Amygdala (tissue), 56 donors: ENCODE measurements at regions not wholly inside any gene's neighbourhood (a gene's known extent, or its start where the extent isn't known, plus 50 kb on each side); places are given as distances from the start of the nearest gene placed in this dataset.
"Not testable (repeated sequence)": the region's sequence is repeated elsewhere in the genome, so short reads cannot be mapped to it uniquely, and the experiment has no call there.

Experiments used
- DNase-seq, 56 donors: peaks; one replicate each; lab custom pipeline; 2025; lab: John Stamatoyannopoulos, UW

DNA sequence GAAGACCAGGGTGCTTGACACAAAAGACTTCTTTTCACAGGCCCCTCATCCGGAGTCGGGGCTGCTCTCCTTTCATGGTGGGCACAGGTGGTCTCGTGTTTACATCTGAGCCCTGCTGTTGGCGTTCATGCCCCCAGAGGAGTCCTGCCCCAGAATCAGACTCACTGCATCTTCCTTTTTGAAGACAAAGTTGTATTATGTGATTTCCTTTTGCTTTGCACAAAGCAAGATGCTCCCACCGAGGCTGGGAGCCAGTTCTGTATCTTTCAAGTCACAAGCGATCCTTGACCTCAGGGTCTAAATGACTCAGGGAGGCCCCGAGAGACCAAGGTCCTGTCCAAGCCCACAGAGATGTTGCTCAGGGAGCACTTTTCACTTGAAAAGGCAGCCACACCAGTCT lies 330.5 kb downstream of the THBS2 start:
- DNase-seq = no peak

DNA sequence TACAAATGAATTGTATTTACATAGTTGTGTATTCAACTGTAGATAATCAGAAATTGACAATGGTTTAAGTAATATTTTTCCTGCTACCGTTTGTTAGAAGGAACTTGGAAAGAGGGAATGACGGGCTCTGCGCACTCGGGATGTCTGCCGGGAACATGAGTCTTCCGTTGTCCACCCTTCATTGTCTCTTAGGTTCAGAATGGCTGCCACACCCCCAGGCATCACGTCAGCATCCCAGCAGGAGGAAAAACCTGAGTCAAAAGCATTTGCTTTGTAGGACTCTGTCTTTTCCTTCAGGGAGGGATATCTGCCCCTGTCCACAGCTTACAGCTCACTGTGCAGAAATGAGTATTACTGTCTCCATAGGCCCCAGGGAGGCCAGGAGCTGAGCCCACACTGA lies 331.2 kb downstream of the THBS2 start:
- no peak for DNase-seq

DNA sequence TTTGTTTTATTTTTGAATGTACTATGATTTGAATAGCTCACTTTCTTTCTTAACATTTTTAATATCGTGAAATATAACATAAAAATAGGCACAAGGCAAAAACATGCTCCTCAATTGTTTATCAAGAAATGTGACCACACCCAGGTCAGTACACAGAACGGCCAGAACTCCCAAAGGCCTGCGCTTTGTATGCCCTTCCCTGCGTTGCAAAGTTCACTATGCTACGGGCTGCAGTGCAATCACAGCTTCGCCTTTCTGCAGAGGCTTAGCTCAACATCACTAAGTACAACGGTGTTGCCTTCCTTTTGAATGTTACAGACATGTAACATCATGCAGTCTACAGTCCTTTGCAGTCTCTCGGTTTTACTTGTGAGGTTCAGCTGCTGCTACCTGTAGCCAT lies 333.4 kb downstream of the THBS2 start:
- DNase-seq = no peak

DNA sequence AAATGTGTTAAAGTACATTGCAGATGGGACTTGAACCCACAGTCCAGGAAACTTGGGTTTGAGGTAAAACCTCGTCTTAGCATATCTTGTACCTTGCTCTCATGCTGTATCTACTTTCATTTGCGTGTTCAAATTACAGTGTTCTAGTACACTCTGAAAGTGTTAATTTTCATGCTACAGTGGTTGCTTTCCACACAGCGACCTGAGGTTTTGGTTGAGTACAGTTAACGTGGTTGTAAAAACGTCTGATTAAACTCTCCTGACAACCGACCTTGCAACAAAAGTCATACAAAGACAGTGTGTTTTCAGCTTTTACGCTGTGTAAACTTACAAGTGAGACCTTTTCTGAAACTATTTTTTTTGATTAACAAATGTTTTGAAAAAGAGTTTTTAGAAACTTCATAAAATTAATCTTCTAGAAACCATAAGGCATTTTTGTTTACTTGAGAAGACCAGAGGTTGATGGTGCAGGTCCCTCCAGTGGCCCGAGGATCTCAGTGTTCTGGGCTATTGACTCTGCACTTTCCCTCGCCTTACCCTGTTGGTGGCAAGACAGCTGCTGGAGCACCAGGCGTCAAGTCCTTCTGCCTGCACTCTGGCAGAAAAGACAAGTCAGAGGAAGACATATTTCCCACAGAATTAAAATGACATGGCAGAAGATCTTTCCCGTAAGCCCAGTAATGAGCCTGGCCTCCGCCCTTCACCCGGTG lies 334.0 kb downstream of the THBS2 start:
- no peak for DNase-seq

DNA sequence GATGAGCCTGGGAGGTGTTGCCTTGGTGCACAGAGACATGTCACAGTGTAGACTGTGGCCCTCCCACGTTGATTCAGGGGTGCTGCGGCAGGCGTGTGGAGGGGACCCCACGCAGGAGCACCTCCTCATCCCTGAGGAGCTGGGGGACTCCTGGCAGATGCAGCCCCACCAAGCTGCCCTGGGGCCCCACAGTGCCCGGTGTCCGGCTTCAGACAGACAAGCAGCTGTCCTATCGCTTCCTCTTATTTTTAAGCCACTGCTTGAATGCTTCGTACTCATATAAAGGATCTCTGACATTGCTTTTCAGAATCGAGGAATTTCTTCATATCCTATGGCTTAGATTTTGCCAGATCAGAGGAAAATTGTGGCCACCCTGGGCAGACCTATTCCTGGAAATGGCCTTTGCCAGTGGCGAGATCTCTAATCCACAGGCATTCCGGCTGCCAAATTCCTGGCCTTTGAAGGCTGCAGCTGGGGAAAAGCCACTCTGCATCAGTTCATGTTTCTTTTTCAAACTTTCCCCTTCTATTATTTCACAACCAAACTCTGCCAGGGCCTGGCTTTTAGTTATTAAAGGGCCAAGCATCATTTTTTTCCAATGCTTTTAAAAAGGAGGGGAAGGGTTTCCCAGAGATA lies 337.0 kb downstream of the THBS2 start:
- DNase-seq = peak in 1 of 56 donors; percentile 6

DNA sequence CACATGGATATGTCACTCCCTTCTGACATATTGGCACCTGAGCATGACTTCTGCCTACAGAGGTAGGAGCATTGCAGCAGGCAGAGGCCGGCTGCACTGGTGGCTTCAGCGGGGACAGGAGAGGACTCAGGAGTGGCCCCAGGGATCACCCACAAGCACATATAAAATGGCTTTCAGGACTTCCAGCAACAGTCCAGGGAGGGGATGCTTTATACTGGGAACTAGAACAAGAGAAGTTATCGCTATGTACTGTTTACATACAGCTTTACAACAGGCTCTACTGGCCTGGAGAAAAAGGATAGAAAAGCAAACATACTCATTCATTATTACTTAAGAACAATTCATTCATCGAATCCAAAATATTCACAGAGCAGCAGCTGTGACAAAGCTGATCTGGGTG lies 337.8 kb downstream of the THBS2 start:
- no peak for DNase-seq

DNA sequence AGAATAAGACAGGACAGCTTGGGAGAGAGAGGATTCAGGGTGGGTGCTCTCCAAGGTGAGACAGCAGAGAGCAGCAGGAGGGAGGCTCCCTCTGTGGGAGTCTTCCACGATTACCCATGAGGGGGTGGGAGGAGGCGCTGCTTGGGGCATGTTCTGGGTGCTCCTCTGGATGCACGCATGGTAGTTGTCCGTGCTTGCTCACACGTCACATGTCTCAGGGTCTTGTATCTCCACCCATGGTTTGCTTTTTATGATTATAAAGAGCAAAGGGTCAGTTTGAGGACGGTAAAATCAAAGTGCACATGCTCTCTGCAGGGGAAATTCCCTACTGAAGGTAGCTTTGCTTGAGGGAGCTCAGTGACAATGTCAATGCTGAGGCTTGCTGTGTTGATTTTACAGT lies 338.4 kb downstream of the THBS2 start:
- DNase-seq = no peak

DNA sequence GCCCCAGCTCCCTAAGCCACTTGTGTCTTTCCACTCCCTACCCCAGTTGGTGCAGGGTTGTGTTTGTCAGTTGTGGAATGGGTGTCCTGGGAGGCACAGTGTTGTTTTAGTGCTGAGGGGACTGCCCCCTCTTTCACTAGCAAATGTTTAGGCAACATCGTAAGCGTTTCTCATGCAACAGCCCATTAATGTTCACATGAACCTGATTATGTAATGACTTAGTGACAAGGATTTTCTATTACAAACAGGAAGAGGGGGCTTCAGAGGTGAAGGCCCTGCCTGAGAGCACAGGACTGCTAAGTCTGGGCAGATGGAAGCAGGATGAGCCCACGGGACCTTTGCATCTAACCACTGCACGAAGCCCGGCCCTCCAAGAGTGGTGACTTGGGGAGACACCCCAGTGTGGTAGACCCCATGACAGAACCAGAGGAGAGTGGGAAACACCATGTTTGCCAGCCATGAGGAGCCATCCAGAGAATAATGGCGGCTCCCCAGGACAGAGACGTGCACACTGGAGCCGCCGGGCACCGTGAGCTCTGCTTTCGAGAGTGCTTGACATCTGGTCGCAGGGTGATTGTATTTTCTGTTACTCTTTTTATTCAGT lies 339.7 kb downstream of the THBS2 start:
- no peak for DNase-seq

DNA sequence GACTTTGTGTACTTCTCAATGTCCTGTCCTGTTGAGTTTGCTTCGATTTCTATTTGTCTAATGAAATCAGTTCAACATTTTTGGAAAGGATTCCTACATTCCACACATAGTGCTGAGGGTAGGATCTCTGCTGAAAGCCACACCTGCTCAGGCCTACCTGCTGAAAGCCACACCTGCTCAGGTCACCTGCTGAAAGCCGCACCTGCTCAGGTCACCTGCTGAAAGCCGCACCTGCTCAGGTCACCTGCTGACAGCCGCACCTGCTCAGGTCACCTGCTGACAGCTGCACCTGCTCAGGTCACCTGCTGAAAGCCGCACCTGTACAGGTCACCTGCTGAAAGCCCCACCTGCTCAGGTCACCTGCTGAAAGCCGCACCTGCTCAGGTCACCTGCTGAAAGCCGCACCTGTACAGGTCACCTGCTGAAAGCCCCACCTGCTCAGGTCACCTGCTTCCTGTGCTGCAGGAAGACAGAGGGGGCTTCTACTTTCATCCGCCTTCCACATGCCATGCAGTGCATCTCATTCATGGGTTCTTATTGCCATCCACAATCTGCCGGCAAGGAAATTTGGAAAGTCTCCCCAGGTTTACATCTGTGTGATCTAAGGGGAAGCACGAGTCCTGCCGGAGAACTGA lies 340.3 kb downstream of the THBS2 start:
- DNase-seq = not testable (repeated sequence)

DNA sequence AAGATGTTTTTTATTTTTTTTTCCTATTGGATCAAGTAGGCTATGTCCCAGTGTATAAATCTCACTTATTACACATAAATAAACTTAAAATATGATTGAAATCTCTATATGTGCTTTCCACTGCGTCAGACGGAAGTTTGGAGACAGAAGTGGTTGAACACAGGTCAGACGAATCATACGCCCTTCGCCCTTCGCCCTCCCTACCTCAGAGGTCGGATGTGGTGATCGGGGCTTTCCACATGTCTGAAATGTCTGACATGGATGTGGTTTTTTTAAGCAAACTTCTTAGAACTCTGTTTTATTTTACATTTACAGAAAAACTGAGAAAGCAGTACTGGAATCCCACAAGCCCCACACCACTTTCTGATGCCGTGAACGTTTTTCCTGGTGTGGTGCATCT lies 344.4 kb downstream of the THBS2 start:
- DNase-seq = no peak

DNA sequence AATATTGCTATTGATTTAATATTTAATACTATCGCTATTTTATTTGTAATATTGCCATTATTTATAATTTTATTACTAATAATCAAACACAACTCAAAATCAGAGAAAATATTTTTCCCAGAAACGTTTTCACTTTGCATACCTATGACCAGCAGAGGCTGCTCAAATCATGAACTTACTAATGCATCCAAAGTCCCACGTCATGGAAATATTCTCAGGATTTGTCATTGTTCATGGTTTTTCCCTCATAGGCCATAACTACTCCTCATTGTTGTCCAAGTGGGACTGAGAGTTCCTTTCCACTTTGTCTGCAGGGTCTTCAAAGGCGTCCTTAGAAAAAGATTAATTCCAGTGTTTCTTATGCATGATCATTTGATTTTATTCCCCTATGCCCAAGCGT lies 344.8 kb downstream of the THBS2 start:
- DNase-seq = no peak

DNA sequence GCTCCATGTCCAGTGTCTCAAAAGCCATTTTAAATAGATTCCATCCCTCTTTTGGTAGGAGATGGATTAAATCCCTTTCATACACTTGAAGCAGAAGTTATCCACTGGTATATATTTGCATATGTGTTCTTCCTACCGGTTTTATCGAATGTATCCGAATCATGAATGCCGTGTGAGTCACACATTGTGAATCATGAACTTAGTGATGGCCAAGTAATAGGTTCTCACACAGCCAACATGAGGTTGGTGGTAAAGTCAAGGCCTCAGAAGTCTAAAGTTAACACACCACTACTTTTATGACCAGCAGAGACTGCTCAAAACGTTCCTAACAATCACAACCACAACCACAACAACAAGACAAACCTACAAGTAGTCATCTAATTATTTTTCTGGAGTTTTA lies 345.5 kb downstream of the THBS2 start:
- DNase-seq = no peak

DNA sequence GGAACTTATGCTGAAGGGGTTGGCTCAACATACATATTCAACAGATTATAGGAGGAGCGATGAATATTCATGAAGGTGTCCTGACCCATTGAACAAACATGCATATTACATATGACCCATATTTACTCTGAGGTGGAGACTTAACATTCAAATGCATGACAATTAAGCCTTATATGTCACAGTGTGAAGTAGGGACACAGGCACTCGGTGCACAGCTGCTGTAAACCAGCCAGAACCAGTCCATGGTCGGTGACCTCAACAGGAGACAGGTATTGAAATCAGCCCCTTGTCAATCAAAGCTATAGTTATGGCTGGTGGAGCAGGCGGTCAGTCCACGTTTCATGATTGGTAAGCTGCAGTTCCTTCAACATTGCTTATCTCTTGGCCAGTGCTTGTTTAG lies 347.3 kb downstream of the THBS2 start:
- no peak for DNase-seq

DNA sequence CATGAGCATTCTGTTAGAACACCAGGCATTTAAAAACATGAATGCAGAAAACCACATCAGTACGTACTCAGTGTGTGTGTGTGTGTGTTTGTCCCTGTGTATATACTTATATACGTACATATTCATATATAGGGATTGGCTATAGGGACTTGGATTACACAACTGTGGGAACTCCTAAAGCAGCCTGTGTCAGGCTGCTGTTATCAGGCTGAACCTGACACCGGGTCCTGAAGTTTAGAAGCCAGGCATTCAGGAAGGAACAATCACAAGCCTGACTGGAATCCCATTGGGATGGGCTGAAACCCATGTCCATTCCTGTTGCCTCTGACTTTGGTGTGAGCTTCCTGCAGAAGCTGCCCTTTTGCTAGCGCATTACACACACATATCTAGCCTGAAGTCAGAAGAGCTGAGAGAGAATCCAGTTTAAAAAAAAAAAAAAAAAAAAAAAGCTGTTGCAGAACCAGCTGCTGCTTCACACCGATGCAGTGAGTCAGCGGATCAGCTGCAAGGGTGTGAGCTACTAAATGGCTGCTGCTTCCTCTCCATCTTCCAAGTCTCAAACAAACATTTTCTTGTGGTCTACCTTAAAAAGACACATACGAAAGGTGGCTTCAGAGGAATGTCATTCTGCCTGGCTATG lies 348.1 kb downstream of the THBS2 start:
- no peak for DNase-seq

DNA sequence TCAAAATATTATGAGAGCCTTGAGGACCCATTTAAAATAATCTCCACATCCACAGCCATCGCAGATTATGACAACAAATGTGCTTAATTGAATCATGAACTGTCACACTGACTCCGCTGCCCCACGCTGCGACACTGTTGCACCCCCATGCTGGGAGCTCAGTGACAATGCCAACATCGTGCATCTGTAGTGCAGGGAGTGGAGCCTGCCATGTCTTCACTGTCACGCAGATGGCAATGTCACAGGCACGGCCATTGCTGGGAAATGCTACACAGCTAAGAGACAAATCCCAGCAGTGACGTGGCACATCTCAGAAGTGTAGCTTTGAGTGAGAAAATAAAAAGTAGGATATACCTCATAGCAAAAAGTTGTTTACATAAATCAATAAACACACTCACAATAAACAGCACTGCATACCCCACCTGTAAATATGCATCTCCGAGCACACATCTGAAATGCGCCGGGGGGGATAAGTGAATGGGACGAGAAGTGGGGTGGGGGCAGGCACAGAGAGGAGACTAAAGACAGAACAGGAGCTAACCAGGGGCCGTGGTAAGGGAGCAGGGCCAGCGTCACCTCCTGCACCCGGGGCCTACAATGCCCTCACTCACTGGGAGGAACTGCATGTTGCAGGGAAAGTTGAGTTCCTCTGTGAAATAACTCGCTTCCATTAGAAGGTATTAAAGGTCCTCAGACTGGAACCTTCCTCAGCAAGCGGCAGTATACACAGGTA lies 349.9 kb downstream of the THBS2 start:
- no peak for DNase-seq

DNA sequence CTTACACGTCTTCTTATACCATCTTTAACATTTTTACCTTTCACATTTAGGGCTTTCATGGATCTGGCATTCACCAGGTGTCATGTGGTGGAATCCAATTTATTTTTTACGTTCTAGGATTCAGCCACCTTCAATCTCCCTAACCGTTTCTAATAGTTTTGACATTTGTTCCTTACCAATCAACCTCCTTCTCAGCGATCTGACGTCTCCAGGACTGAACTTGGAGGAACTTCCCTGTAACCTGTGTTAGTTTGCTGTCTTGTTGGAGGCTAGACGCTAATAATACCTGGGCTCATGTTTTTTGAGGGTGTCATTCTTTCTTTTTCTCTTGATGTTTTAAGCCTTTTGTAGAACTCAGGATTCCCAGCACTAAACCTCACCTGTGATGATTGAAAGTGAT lies 351.6 kb downstream of the THBS2 start:
- DNase-seq = no peak

DNA sequence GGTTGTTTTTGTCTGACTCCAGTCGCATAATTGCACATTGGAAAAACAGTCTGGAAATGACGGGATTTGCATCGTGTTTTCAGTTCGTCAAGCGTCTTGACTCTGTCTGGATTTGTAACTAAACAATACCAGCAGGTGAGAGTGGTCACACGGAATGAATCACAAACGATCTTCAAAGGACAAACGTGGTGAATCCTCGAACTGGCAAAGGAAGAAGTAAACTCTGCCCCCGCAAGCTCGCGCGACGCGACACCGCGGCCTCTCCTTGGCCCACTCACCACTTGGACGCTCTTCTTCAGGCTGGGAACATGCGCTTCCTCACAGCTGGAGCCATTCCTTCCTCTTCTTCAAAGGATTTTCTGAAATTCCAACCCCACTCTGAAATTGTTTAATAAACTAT lies 352.6 kb downstream of the THBS2 start:
- no peak for DNase-seq

DNA sequence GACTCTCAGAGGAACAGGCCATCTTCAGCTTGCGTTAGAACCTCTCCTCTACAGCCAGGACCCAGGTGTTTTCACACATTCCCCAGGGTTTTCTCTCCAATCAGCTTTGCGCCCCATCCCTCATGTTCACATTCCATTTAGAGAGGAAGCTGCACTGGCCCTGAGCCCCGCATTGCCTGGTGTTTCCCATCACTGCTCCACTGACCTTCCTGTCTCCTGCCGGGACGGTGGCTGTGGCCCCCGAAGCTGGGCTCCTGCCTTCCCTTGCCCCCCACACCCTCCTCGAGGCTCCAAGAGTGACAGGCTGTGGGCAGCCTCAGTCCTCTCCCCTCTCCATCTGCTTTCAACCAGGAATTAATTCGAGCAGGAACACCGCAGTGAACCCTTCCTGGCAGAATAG lies 357.3 kb downstream of the THBS2 start:
- DNase-seq = no peak

DNA sequence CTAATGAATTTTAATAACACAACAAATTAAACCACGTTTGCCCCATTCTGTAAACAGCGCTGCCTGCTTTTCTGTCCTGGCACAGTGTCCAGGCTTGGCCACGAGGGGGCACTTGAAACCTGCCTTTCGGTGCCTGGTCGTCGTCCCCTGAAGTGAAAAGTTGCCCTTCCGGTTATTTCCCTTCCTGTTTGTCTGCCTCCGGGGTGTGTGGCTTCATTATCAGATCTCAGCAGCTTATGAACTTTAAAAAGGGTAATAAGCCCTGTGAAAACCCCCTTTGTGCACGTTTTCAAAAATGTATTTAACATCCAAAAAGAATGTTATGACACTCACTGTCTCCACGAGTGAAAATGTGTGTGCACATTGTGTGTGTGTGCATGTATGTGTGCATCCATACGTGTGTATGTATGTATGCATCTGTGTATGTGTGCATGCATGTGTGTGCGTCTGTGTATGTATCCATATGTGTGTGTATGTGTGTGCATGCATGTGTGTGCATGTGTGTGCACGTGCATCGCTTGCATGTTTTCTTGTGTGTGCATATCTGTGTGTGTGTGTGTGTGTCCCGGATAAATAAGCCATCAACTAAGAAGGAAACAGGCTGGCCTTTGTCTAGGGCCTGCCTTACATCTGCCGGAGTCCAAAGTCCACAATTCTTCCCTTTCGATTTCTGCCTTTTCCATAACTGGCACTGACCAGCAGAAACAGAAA lies 358.4 kb downstream of the THBS2 start:
- peak in 51 of 56 donors; percentile 3 to 84 (median 57) for DNase-seq

DNA sequence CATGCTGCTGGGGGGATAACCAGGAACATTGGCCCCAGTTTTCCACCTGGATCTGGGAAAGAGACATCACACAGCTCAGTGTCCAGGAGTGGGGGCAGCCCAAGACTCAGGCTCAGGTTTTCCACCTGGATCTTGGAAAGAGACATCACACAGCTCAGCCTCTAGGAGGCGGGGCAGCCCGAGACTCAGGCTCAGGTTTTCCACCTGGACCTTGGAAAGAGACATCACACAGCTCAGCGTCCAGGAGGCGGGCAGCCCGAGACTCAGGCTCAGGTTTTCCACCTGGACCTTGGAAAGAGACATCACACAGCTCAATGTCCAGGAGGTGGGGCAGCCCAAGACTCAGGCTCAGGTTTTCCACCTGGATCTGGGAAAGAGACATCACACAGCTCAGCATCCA lies 361.6 kb downstream of the THBS2 start:
- no peak for DNase-seq
